ENCODE measurements at regions not wholly inside any gene's neighbourhood (a gene's known extent, or its start where the extent isn't known, plus 50 kb on each side); places are given as distances from the start of the nearest gene placed in this dataset.

- DNase-seq = no peak
Observed at GRCh38 chr5:167447466-167448375, 843.7 kb upstream of the WWC1 start.

- no peak for DNase-seq
Observed at GRCh38 chr5:167448376-167448775, 843.1 kb upstream of the WWC1 start.

- no peak for DNase-seq
Observed at GRCh38 chr5:167451076-167451475, 840.4 kb upstream of the WWC1 start.

- no peak for DNase-seq
Observed at GRCh38 chr5:167452136-167452535, 839.3 kb upstream of the WWC1 start.

GRCh38 chr5:167453246-167454030 is 838.0 kb upstream of the WWC1 start:
- no peak for DNase-seq

- DNase-seq = no peak
Observed at GRCh38 chr5:167458412-167458811, 833.0 kb upstream of the WWC1 start.

- DNase-seq = no peak
Observed at GRCh38 chr5:167460449-167461020, 830.9 kb upstream of the WWC1 start.

GRCh38 chr5:167463939-167464338 is 827.5 kb upstream of the WWC1 start:
- no peak for DNase-seq

GRCh38 chr5:167466992-167467391 is 824.5 kb upstream of the WWC1 start:
- no peak for DNase-seq

GRCh38 chr5:167472566-167473108 is 818.8 kb upstream of the WWC1 start:
- DNase-seq = no peak

GRCh38 chr5:167478188-167478587 is 813.3 kb upstream of the WWC1 start:
- no peak for DNase-seq

- no peak for DNase-seq
Observed at GRCh38 chr5:167479779-167480178, 811.7 kb upstream of the WWC1 start.

GRCh38 chr5:167481345-167481744 is 810.1 kb upstream of the WWC1 start:
- DNase-seq = no peak

GRCh38 chr5:167482555-167482954 is 808.9 kb upstream of the WWC1 start:
- no peak for DNase-seq

- DNase-seq = no peak
Observed at GRCh38 chr5:167485061-167485774, 806.2 kb upstream of the WWC1 start.

- DNase-seq = no peak
Observed at GRCh38 chr5:167488371-167488770, 803.1 kb upstream of the WWC1 start.

- DNase-seq = no peak
Observed at GRCh38 chr5:167489202-167489601, 802.2 kb upstream of the WWC1 start.

GRCh38 chr5:167503926-167504720 is 787.3 kb upstream of the WWC1 start:
- DNase-seq = no peak

- DNase-seq = no peak
Observed at GRCh38 chr5:167507463-167508233, 783.8 kb upstream of the WWC1 start.

- DNase-seq = no peak
Observed at GRCh38 chr5:167509076-167509475, 782.4 kb upstream of the WWC1 start.

- DNase-seq = no peak
Observed at GRCh38 chr5:167511276-167511675, 780.2 kb upstream of the WWC1 start.

All from activated gamma-delta T cell treated with Interleukin-2 at 50 U/mL for 16 hours (primary cell).